ENCODE measurements at regions not wholly inside any gene's neighbourhood (a gene's known extent, or its start where the extent isn't known, plus 50 kb on each side); places are given as distances from the start of the nearest gene placed in this dataset.

- TF ChIP-seq CTCF (IDR thresholded peaks at IDR 0.05), result no peak
- no peak for TF ChIP-seq POLR2A (IDR thresholded peaks at IDR 0.05)
Observed at GRCh38 chr13:100812982-100813584, 138.5 kb upstream of the TMTC4 start.
